ENCODE measurements at regions not wholly inside any gene's neighbourhood (a gene's known extent, or its start where the extent isn't known, plus 50 kb on each side); places are given as distances from the start of the nearest gene placed in this dataset.
"Not testable (repeated sequence)": the region's sequence is repeated elsewhere in the genome, so short reads cannot be mapped to it uniquely, and the experiment has no call there.

- H3K27ac ChIP-seq (ENCODE audit: low read depth in 2 of 2, low read length in 2 of 2); DNase-seq; H3K4me1 ChIP-seq (ENCODE audit: control insufficient read depth in 2 of 3, insufficient read depth in 2 of 3, low read depth in 1 of 3, low read length in 3 of 3); H3K36me3 ChIP-seq (ENCODE audit: control insufficient read depth in 2 of 3, insufficient read depth in 3 of 3, low read length in 3 of 3); H3K9me3 ChIP-seq (ENCODE audit: control insufficient read depth in 2 of 3, insufficient read depth in 1 of 3, low read length in 3 of 3); H3K9ac ChIP-seq (ENCODE audit: low read length in 3 of 3); intact Hi-C loops (cut with DNase I); H3K27me3 ChIP-seq (ENCODE audit: control insufficient read depth, insufficient read depth, low read length); FAIRE-seq; H3K4me3 ChIP-seq (ENCODE audit: low read length in 3 of 3): not testable (repeated sequence)
These were observed 416.5 kb downstream of the ANKRD30B start for GRCh38 chr18:15164446-15164845.

GRCh38 chr18:15165048-15165447 is 417.1 kb downstream of the ANKRD30B start:
- FAIRE-seq (no peak), DNase-seq (peak in 1 of 5 donors; percentile 6)
- H3K9ac ChIP-seq (ENCODE audit: low read length in 3 of 3): no peak overlapping the region
- H3K27ac ChIP-seq (ENCODE audit: low read depth in 2 of 2, low read length in 2 of 2): no peak overlapping the region
- H3K4me3 ChIP-seq (ENCODE audit: low read length in 3 of 3): no peak overlapping the region
- H3K9me3 ChIP-seq (ENCODE audit: control insufficient read depth in 2 of 3, insufficient read depth in 1 of 3, low read length in 3 of 3): no peaks in the 10 kb centered on the region
- intact Hi-C loops (cut with DNase I): no loop called here
- no peaks in the 10 kb centered on the region for H3K36me3 ChIP-seq (ENCODE audit: control insufficient read depth in 2 of 3, insufficient read depth in 3 of 3, low read length in 3 of 3)
- no peak for TF ChIP-seq CTCF (IDR thresholded peaks at IDR 0.05; ENCODE audit: borderline replicate concordance, extremely low read depth, insufficient read depth)
- no peaks in the 10 kb centered on the region for H3K4me1 ChIP-seq (ENCODE audit: control insufficient read depth in 2 of 3, insufficient read depth in 2 of 3, low read depth in 1 of 3, low read length in 3 of 3)
- H3K27me3 ChIP-seq (ENCODE audit: control insufficient read depth, insufficient read depth, low read length): no peaks in the 10 kb centered on the region

GRCh38 chr18:15193028-15193427 is 445.1 kb downstream of the ANKRD30B start:
- DNase-seq; H3K27me3 ChIP-seq (ENCODE audit: control insufficient read depth, insufficient read depth, low read length); H3K9me3 ChIP-seq (ENCODE audit: control insufficient read depth in 2 of 3, insufficient read depth in 1 of 3, low read length in 3 of 3); H3K4me3 ChIP-seq (ENCODE audit: low read length in 3 of 3); H3K27ac ChIP-seq (ENCODE audit: low read depth in 2 of 2, low read length in 2 of 2); intact Hi-C loops (cut with DNase I); H3K4me1 ChIP-seq (ENCODE audit: control insufficient read depth in 2 of 3, insufficient read depth in 2 of 3, low read depth in 1 of 3, low read length in 3 of 3); H3K9ac ChIP-seq (ENCODE audit: low read length in 3 of 3); H3K36me3 ChIP-seq (ENCODE audit: control insufficient read depth in 2 of 3, insufficient read depth in 3 of 3, low read length in 3 of 3): not testable (repeated sequence)
- peak; percentile 73 for FAIRE-seq

- FAIRE-seq; H3K9ac ChIP-seq (ENCODE audit: low read length in 3 of 3); H3K27me3 ChIP-seq (ENCODE audit: control insufficient read depth, insufficient read depth, low read length); H3K36me3 ChIP-seq (ENCODE audit: control insufficient read depth in 2 of 3, insufficient read depth in 3 of 3, low read length in 3 of 3); intact Hi-C loops (cut with DNase I); DNase-seq; H3K4me1 ChIP-seq (ENCODE audit: control insufficient read depth in 2 of 3, insufficient read depth in 2 of 3, low read depth in 1 of 3, low read length in 3 of 3); H3K9me3 ChIP-seq (ENCODE audit: control insufficient read depth in 2 of 3, insufficient read depth in 1 of 3, low read length in 3 of 3); H3K4me3 ChIP-seq (ENCODE audit: low read length in 3 of 3); H3K27ac ChIP-seq (ENCODE audit: low read depth in 2 of 2, low read length in 2 of 2): not testable (repeated sequence)
These were observed 445.8 kb downstream of the ANKRD30B start for GRCh38 chr18:15193813-15194212.

GRCh38 chr18:15197338-15198115 is 449.6 kb downstream of the ANKRD30B start:
- FAIRE-seq; H3K4me1 ChIP-seq (ENCODE audit: control insufficient read depth in 2 of 3, insufficient read depth in 2 of 3, low read depth in 1 of 3, low read length in 3 of 3); H3K27me3 ChIP-seq (ENCODE audit: control insufficient read depth, insufficient read depth, low read length); intact Hi-C loops (cut with DNase I); H3K9ac ChIP-seq (ENCODE audit: low read length in 3 of 3); H3K36me3 ChIP-seq (ENCODE audit: control insufficient read depth in 2 of 3, insufficient read depth in 3 of 3, low read length in 3 of 3); H3K27ac ChIP-seq (ENCODE audit: low read depth in 2 of 2, low read length in 2 of 2); H3K9me3 ChIP-seq (ENCODE audit: control insufficient read depth in 2 of 3, insufficient read depth in 1 of 3, low read length in 3 of 3); H3K4me3 ChIP-seq (ENCODE audit: low read length in 3 of 3): not testable (repeated sequence)
- peak in 1 of 5 donors; percentile 59 for DNase-seq
